ENCODE measurements at regions not wholly inside any gene's neighbourhood (a gene's known extent, or its start where the extent isn't known, plus 50 kb on each side); places are given as distances from the start of the nearest gene placed in this dataset.

- Histone ChIP-seq H3K79me2 (ENCODE audit: control insufficient read depth, low read length) (no peaks in the 10 kb centered on the region), H3F3A (ENCODE audit: control insufficient read depth, insufficient read depth) (no peaks in the 10 kb centered on the region), H3K9me3 (ENCODE audit: control insufficient read depth, insufficient read depth, low read length) (no peaks in the 10 kb centered on the region), H3K36me3 (ENCODE audit: control insufficient read depth, low read length) (no peaks in the 10 kb centered on the region), H3K4me2 (ENCODE audit: low read length) (no peak overlapping the region), H3K27me3 (ENCODE audit: control insufficient read depth, low read length) (0 out of 2 replicates have a peak, but pooled peaks cover 2% of the 10 kb centered on the region), H3K4me3 (ENCODE audit: low read length) (no peak overlapping the region), H3K9me2 (replicated peaks; ENCODE audit: control insufficient read depth, low read length) (no peaks in the 10 kb centered on the region), H3K27ac (ENCODE audit: low read depth, low read length) (no peak overlapping the region), H3K4me1 (ENCODE audit: control insufficient read depth, low read length) (no peaks in the 10 kb centered on the region), H4K20me1 (ENCODE audit: control insufficient read depth, insufficient read depth, low read depth, low read length) (no peaks in the 10 kb centered on the region)
- TF ChIP-seq CTCF (IDR thresholded peaks at IDR 0.05; ENCODE audit: low read depth, low read length, poor library complexity, severe bottlenecking) (no peak), EZH2phosphoT487 (IDR thresholded peaks at IDR 0.05; ENCODE audit: borderline replicate concordance, low read length) (no peak)
Observed at GRCh38 chr11:19565639-19566038, 147.0 kb upstream of the NAV2 start.

- Histone ChIP-seq H3K36me3 (ENCODE audit: control insufficient read depth, low read length) (no peaks in the 10 kb centered on the region), H3K9me2 (replicated peaks; ENCODE audit: control insufficient read depth, low read length) (no peaks in the 10 kb centered on the region), H3K4me1 (ENCODE audit: control insufficient read depth, low read length) (no peaks in the 10 kb centered on the region), H3K4me2 (ENCODE audit: low read length) (no peak overlapping the region), H3K9me3 (ENCODE audit: control insufficient read depth, insufficient read depth, low read length) (no peaks in the 10 kb centered on the region), H3K27ac (ENCODE audit: low read depth, low read length) (no peak overlapping the region), H3K4me3 (ENCODE audit: low read length) (no peak overlapping the region), H3F3A (ENCODE audit: control insufficient read depth, insufficient read depth) (no peaks in the 10 kb centered on the region), H3K27me3 (ENCODE audit: control insufficient read depth, low read length) (peaks cover 4% of the 10 kb centered on the region; the same call in 1 of the 2 replicates), H4K20me1 (ENCODE audit: control insufficient read depth, insufficient read depth, low read depth, low read length) (no peaks in the 10 kb centered on the region), H3K79me2 (ENCODE audit: control insufficient read depth, low read length) (no peaks in the 10 kb centered on the region)
- TF ChIP-seq CTCF (IDR thresholded peaks at IDR 0.05; ENCODE audit: low read depth, low read length, poor library complexity, severe bottlenecking) (no peak), EZH2phosphoT487 (IDR thresholded peaks at IDR 0.05; ENCODE audit: borderline replicate concordance, low read length) (no peak)
Observed at GRCh38 chr11:19562156-19562555, 150.5 kb upstream of the NAV2 start.

GRCh38 chr11:19561011-19561410 lies 151.6 kb upstream of the NAV2 start:
- H3K4me2 ChIP-seq (ENCODE audit: low read length) = no peak overlapping the region
- H3K27me3 ChIP-seq (ENCODE audit: control insufficient read depth, low read length) = peaks cover 4% of the 10 kb centered on the region; the same call in 1 of the 2 replicates
- H3K9me3 ChIP-seq (ENCODE audit: control insufficient read depth, insufficient read depth, low read length) = no peaks in the 10 kb centered on the region
- H3K4me1 ChIP-seq (ENCODE audit: control insufficient read depth, low read length) = no peaks in the 10 kb centered on the region
- H3F3A ChIP-seq (ENCODE audit: control insufficient read depth, insufficient read depth) = no peaks in the 10 kb centered on the region
- H3K4me3 ChIP-seq (ENCODE audit: low read length) = no peak overlapping the region
- no peak overlapping the region for H3K27ac ChIP-seq (ENCODE audit: low read depth, low read length)
- H4K20me1 ChIP-seq (ENCODE audit: control insufficient read depth, insufficient read depth, low read depth, low read length) = no peaks in the 10 kb centered on the region
- H3K36me3 ChIP-seq (ENCODE audit: control insufficient read depth, low read length) = no peaks in the 10 kb centered on the region
- H3K79me2 ChIP-seq (ENCODE audit: control insufficient read depth, low read length) = no peaks in the 10 kb centered on the region
- no peaks in the 10 kb centered on the region for H3K9me2 ChIP-seq (replicated peaks; ENCODE audit: control insufficient read depth, low read length)
- TF ChIP-seq EZH2phosphoT487 (IDR thresholded peaks at IDR 0.05; ENCODE audit: borderline replicate concordance, low read length) (no peak), CTCF (IDR thresholded peaks at IDR 0.05; ENCODE audit: low read depth, low read length, poor library complexity, severe bottlenecking) (no peak)
